ENCODE measurements at regions not wholly inside any gene's neighbourhood (a gene's known extent, or its start where the extent isn't known, plus 50 kb on each side); places are given as distances from the start of the nearest gene placed in this dataset.

DNA sequence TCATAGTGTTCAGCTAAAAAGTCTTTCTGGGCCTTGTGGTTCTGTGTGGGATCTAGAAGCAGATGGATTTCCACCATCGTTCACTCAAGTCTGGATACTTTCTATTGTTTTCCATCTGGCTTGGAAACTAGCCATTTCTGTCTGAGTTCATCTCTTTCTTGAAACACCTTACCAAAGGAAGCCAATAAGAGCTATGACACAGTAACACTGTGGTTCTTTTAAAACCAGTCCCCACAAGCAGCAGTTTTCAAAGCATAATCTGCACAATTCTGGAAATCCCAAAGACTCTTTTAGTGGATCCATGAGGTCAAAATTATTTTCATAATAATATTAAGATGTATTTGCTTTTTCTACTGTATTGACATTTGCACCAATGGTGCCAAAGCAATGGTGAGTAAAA, 234.2 kb upstream of the TET2 start:
- Histone ChIP-seq H2BK20ac (ENCODE audit: low read length) (no peak overlapping the region), H3K23ac (ENCODE audit: insufficient read length) (no peak overlapping the region), H3K27ac (ENCODE audit: low read depth, low read length) (no peak overlapping the region), H3K14ac (ENCODE audit: insufficient read length) (no peak overlapping the region), H3K56ac (replicated peaks; ENCODE audit: insufficient read length, low read depth, low read length) (no peak overlapping the region), H4K5ac (ENCODE audit: insufficient read length, low read depth, low read length) (no peak overlapping the region), H3K9me3 (ENCODE audit: insufficient read depth in 2 of 2, low read depth in 1 of 2, low read length in 1 of 2) (peaks cover 4 to 7% of the 10 kb centered on the region in 2 experiments; a peak in 2 of 4 replicates), H2BK15ac (ENCODE audit: low read length) (no peak overlapping the region), H4K8ac (ENCODE audit: extremely low read depth, insufficient read depth, low read length) (no peak overlapping the region), H2BK5ac (ENCODE audit: low read depth, low read length) (no peak overlapping the region), H3K27me3 (replicated peaks in 1 of 4; ENCODE audit: control insufficient read depth in 3 of 4, extremely low read depth in 1 of 4, insufficient read depth in 3 of 4, low read length in 3 of 4) (peaks cover 45 to 70% (median 66%) of the 10 kb centered on the region in 4 experiments), H2AFZ (ENCODE audit: low read length) (no peak overlapping the region), H2BK12ac (ENCODE audit: low read depth, low read length) (no peak overlapping the region), H3K4me2 (ENCODE audit: insufficient read depth in 1 of 2, low read depth in 2 of 2, low read length in 2 of 2) (no peak overlapping the region), H3K4me1 (replicated peaks in 1 of 4; ENCODE audit: control insufficient read depth in 3 of 4, insufficient read depth in 4 of 4, low read length in 3 of 4) (no peaks in the 10 kb centered on the region), H3K79me1 (ENCODE audit: low read depth, low read length) (no peaks in the 10 kb centered on the region), H3K18ac (ENCODE audit: extremely low read depth, low read length) (no peak overlapping the region), H3K23me2 (ENCODE audit: low read depth, low read length) (no peaks in the 10 kb centered on the region), H3K4ac (replicated peaks; ENCODE audit: insufficient read length, low read depth, low read length) (no peak overlapping the region), H3K36me3 (ENCODE audit: control insufficient read depth in 2 of 4, insufficient read depth in 4 of 4, low read length in 3 of 4) (0 out of 8 replicates have a peak, but pooled peaks cover 0 to 2% (median 0%) of the 10 kb centered on the region in 4 experiments), H2AK5ac (ENCODE audit: low read depth, low read length) (no peak overlapping the region), H3K9ac (replicated peaks in 1 of 4; ENCODE audit: extremely low read depth in 1 of 4, low read depth in 3 of 4, low read length in 3 of 4) (no peak overlapping the region), H4K20me1 (replicated peaks in 1 of 2; ENCODE audit: control insufficient read depth in 1 of 2, insufficient read depth in 2 of 2, low read length in 2 of 2) (peaks cover 0 to 2% of the 10 kb centered on the region in 2 experiments), H3K4me3 (ENCODE audit: extremely low read depth in 1 of 4, insufficient read depth in 2 of 4, low read depth in 3 of 4, low read length in 4 of 4) (no peak overlapping the region), H4K91ac (replicated peaks; ENCODE audit: insufficient read length, low read length) (no peak overlapping the region), H2BK120ac (replicated peaks; ENCODE audit: low read depth, low read length) (no peak overlapping the region), H3K79me2 (ENCODE audit: control insufficient read depth in 1 of 2, insufficient read depth in 2 of 2, low read length in 2 of 2) (no peaks in the 10 kb centered on the region)
- ChIA-PET CTCF (ENCODE audit: partially characterized antibody) (interaction anchor here (0.9 kb wide), 1 partner anchor 9 kb away, joined by 3 read pairs; no protein-coding TSS in a partner anchor), POLR2A (ENCODE audit: partially characterized antibody) (no interaction called here)
- DNase-seq (ENCODE audit: low read depth in 1 of 2, low spot score in 2 of 2): no peak
- FAIRE-seq: no peak
- no peak for TF ChIP-seq NRF1 (IDR thresholded peaks at IDR 0.05; ENCODE audit: low read depth, low read length)
- TF ChIP-seq, protein P1, sequence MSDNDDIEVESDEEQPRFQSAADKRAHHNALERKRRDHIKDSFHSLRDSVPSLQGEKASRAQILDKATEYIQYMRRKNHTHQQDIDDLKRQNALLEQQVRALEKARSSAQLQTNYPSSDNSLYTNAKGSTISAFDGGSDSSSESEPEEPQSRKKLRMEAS (IDR thresholded peaks at IDR 0.05): no peak
- no peak for TF ChIP-seq ZNF274 (IDR thresholded peaks at IDR 0.05; ENCODE audit: borderline replicate concordance, extremely low read depth, low read length)
- TF ChIP-seq CTCF (IDR thresholded peaks at IDR 0.05; ENCODE audit: control extremely low read depth in 1 of 3, insufficient read depth in 1 of 3, low read depth in 1 of 3, low read length in 3 of 3): no peak
- no peak for TF ChIP-seq SP2 (IDR thresholded peaks at IDR 0.05; ENCODE audit: low read length)
- 100% methylated on average over 1 of the region's 1 CpG; no CpG with 5 or more reads in 1 of the 2 experiments for WGBS, 2 experiments (ENCODE audit: extremely low coverage in 1 of 2, insufficient coverage in 1 of 2, insufficient read length in 1 of 2, insufficient replicate concordance in 2 of 2, low coverage in 1 of 2, low lambda C conversion rate in 2 of 2, missing lambda C conversion rate in 1 of 2)

Data from H1 (cell line).